ENCODE measurements at regions not wholly inside any gene's neighbourhood (a gene's known extent, or its start where the extent isn't known, plus 50 kb on each side); places are given as distances from the start of the nearest gene placed in this dataset.
"Not testable (repeated sequence)": the region's sequence is repeated elsewhere in the genome, so short reads cannot be mapped to it uniquely, and the experiment has no call there.

- not testable (repeated sequence) for DNase-seq (ENCODE audit: low read depth)
Measured at GRCh38 chr4:49154308-49155103, 168.4 kb downstream of the CWH43 start.

- DNase-seq (ENCODE audit: low read depth): not testable (repeated sequence)
Measured at GRCh38 chr4:49155270-49155669, 169.2 kb downstream of the CWH43 start.

- not testable (repeated sequence) for DNase-seq (ENCODE audit: low read depth)
Measured at GRCh38 chr4:49156309-49156708, 170.2 kb downstream of the CWH43 start.

GRCh38 chr4:49157630-49158029 lies 171.6 kb downstream of the CWH43 start:
- not testable (repeated sequence) for DNase-seq (ENCODE audit: low read depth)

GRCh38 chr4:49161111-49161541 lies 175.1 kb downstream of the CWH43 start:
- not testable (repeated sequence) for DNase-seq (ENCODE audit: low read depth)

GRCh38 chr4:49164916-49165315 lies 178.8 kb downstream of the CWH43 start:
- DNase-seq (ENCODE audit: low read depth): not testable (repeated sequence)

GRCh38 chr4:49177847-49178246 lies 191.8 kb downstream of the CWH43 start:
- not testable (repeated sequence) for DNase-seq (ENCODE audit: low read depth)

GRCh38 chr4:49181088-49181487 lies 195.0 kb downstream of the CWH43 start:
- not testable (repeated sequence) for DNase-seq (ENCODE audit: low read depth)

GRCh38 chr4:49211396-49212194 lies 225.5 kb downstream of the CWH43 start:
- DNase-seq (ENCODE audit: low read depth): not testable (repeated sequence)

- DNase-seq (ENCODE audit: low read depth): not testable (repeated sequence)
Measured at GRCh38 chr4:49213250-49213649, 227.2 kb downstream of the CWH43 start.

GRCh38 chr4:49213750-49214149 lies 227.7 kb downstream of the CWH43 start:
- DNase-seq (ENCODE audit: low read depth): not testable (repeated sequence)

- DNase-seq (ENCODE audit: low read depth): not testable (repeated sequence)
Measured at GRCh38 chr4:49214453-49215081, 228.5 kb downstream of the CWH43 start.

- DNase-seq (ENCODE audit: low read depth): not testable (repeated sequence)
Measured at GRCh38 chr4:49215082-49215479, 229.0 kb downstream of the CWH43 start.

- not testable (repeated sequence) for DNase-seq (ENCODE audit: low read depth)
Measured at GRCh38 chr4:49216606-49217005, 230.5 kb downstream of the CWH43 start.

- DNase-seq (ENCODE audit: low read depth): no peak
Measured at GRCh38 chr4:49217492-49217891, 231.4 kb downstream of the CWH43 start.

- DNase-seq (ENCODE audit: low read depth): not testable (repeated sequence)
Measured at GRCh38 chr4:49218094-49218493, 232.0 kb downstream of the CWH43 start.

GRCh38 chr4:49218931-49219330 lies 232.9 kb downstream of the CWH43 start:
- not testable (repeated sequence) for DNase-seq (ENCODE audit: low read depth)

- not testable (repeated sequence) for DNase-seq (ENCODE audit: low read depth)
Measured at GRCh38 chr4:49219489-49220225, 233.6 kb downstream of the CWH43 start.

GRCh38 chr4:49221209-49221608 lies 235.1 kb downstream of the CWH43 start:
- no peak for DNase-seq (ENCODE audit: low read depth)

GRCh38 chr4:49222810-49223209 lies 236.7 kb downstream of the CWH43 start:
- DNase-seq (ENCODE audit: low read depth): not testable (repeated sequence)

GRCh38 chr4:49226216-49226866 lies 240.3 kb downstream of the CWH43 start:
- not testable (repeated sequence) for DNase-seq (ENCODE audit: low read depth)
